MM.1S (cell line): ENCODE measurements at regions not wholly inside any gene's neighbourhood (a gene's known extent, or its start where the extent isn't known, plus 50 kb on each side); places are given as distances from the start of the nearest gene placed in this dataset.

ENCODE experiments used
- CTCF ChIP-seq: fragments of 300-600 bp; sonication (generic); IDR thresholded peaks from 2 replicates; pipeline ENCODE4 v1.5.1; 2016; ENCODE audit warnings: antibody characterized with exemption, low read length, mixed read lengths
- EZH2 ChIP-seq: fragments of 300-600 bp; sonication (generic); optimal IDR thresholded peaks from 2 replicates; pipeline ENCODE3; 2017; ENCODE audit warnings: low read depth, mild to moderate bottlenecking, antibody characterized with exemption, low read length, mixed read lengths
- EZH2phosphoT487 ChIP-seq: fragments of 300-600 bp; sonication (generic); IDR thresholded peaks from 2 replicates; pipeline ENCODE4 v1.6.1; 2018; ENCODE audit warnings: antibody characterized with exemption, low read length

GRCh38 chr11:70628855-70629844 is 230.8 kb downstream of the CTTN start:
- TF ChIP-seq CTCF: no peak
- no peak for TF ChIP-seq EZH2
- TF ChIP-seq EZH2phosphoT487: no peak
